H1 (cell line): ENCODE measurements at regions not wholly inside any gene's neighbourhood (a gene's known extent, or its start where the extent isn't known, plus 50 kb on each side); places are given as distances from the start of the nearest gene placed in this dataset.

Source experiments
- CTCF ChIA-PET: fragments of 300-600 bp; sonication (Branson Sonifier 250); formaldehyde crosslinking; loops from one replicate; lab custom pipeline; 2021; ENCODE audit not compliant: partially characterized antibody; lab: Charles Lee
- POLR2A ChIA-PET: fragments of 300-600 bp; sonication (Branson Sonifier 250); formaldehyde crosslinking; loops from one replicate; lab custom pipeline; 2021; ENCODE audit warnings: inconsistent platforms; ENCODE audit not compliant: partially characterized antibody; lab: Charles Lee
- DNase-seq, 2 experiments: peaks; one replicate each; pipeline versions ENCODE4 v3.0.0 to v3.0.0-alpha.2; 2010 to 2022; ENCODE audit warnings: low spot score in 2 of 2, low read depth in 1 of 2, mixed read lengths in 1 of 2
- FAIRE-seq: peaks from 2 replicates; lab custom pipeline; 2011; peaks lifted over from hg19 to GRCh38; lab: Jason Lieb, UNC
- H2AFZ ChIP-seq: 2 replicates; pipeline ENCODE4 v1.8.1; 2012; ENCODE audit warnings: low read length, inconsistent platforms
- H2AK5ac ChIP-seq: 2 replicates; pipeline ENCODE4 v1.6.1; 2013; ENCODE audit warnings: low read depth, low read length
- H2BK120ac ChIP-seq: replicated peaks from 2 replicates; pipeline ENCODE3; 2013; ENCODE audit warnings: low read depth, low read length, inconsistent platforms
- H2BK12ac ChIP-seq: 2 replicates; pipeline ENCODE4 v1.6.1; 2013; ENCODE audit warnings: low read depth, low read length
- H2BK15ac ChIP-seq: 2 replicates; pipeline ENCODE4 v1.6.1; 2013; ENCODE audit warnings: low read length
- H2BK20ac ChIP-seq: 2 replicates; pipeline ENCODE4 v1.6.1; 2013; ENCODE audit warnings: low read length
- H2BK5ac ChIP-seq: 2 replicates; pipeline ENCODE4 v1.6.1; 2013; ENCODE audit warnings: low read depth, low read length
- H3K14ac ChIP-seq: 2 replicates; pipeline ENCODE4 v1.6.1; 2013; ENCODE audit warnings: inconsistent platforms; ENCODE audit not compliant: insufficient read length
- H3K18ac ChIP-seq: 2 replicates; pipeline ENCODE4 v1.6.1; 2013; ENCODE audit warnings: low read length; ENCODE audit errors: extremely low read depth
- H3K23ac ChIP-seq: 2 replicates; pipeline ENCODE4 v1.6.1; 2013; ENCODE audit warnings: inconsistent platforms; ENCODE audit not compliant: insufficient read length
- H3K23me2 ChIP-seq: 2 replicates; pipeline ENCODE4 v1.6.1; 2013; ENCODE audit warnings: low read depth, low read length
- H3K27ac ChIP-seq: 2 replicates; pipeline ENCODE4 v1.6.1; 2011; ENCODE audit warnings: low read depth, low read length, inconsistent platforms
- H3K27me3 ChIP-seq, 4 experiments: replicated peaks in 1 of 4; 1 replicate in 1 of 4; 2 replicates in 3 of 4; pipeline versions ENCODE4 v1.6.1 to v1.8.1; 2011 to 2013; ENCODE audit warnings: low read length in 3 of 4, mild to moderate bottlenecking in 3 of 4, inconsistent platforms in 2 of 4, mixed read lengths in 2 of 4, moderate library complexity in 1 of 4; ENCODE audit not compliant: control insufficient read depth in 3 of 4, insufficient read depth in 3 of 4; ENCODE audit errors: extremely low read depth in 1 of 4
- H3K36me3 ChIP-seq, 4 experiments: 2 replicates each; pipeline versions ENCODE4 v1.6.1 to v1.8.1; 2011 to 2013; ENCODE audit warnings: mild to moderate bottlenecking in 4 of 4, low read length in 3 of 4, moderate library complexity in 2 of 4, control low read depth in 1 of 4, inconsistent platforms in 1 of 4; ENCODE audit not compliant: insufficient read depth in 4 of 4, control insufficient read depth in 2 of 4
- H3K4ac ChIP-seq: replicated peaks from 2 replicates; pipeline ENCODE3; 2013; ENCODE audit warnings: low read length, low read depth, mixed read lengths, inconsistent platforms; ENCODE audit not compliant: insufficient read length
- H3K4me1 ChIP-seq, 4 experiments: replicated peaks in 1 of 4; 1 replicate in 1 of 4; 2 replicates in 3 of 4; pipeline versions ENCODE4 v1.6.1 to v1.8.1; 2011 to 2013; ENCODE audit warnings: low read length in 3 of 4, inconsistent platforms in 2 of 4, mixed read lengths in 1 of 4; ENCODE audit not compliant: insufficient read depth in 4 of 4, control insufficient read depth in 3 of 4
- H3K4me2 ChIP-seq, 2 experiments: 2 replicates each; pipeline versions ENCODE4 v1.6.1 to v1.8.1; 2011 to 2013; ENCODE audit warnings: low read depth in 2 of 2, low read length in 2 of 2, control low read depth in 1 of 2, inconsistent platforms in 1 of 2, mild to moderate bottlenecking in 1 of 2; ENCODE audit not compliant: insufficient read depth in 1 of 2
- H3K4me3 ChIP-seq, 4 experiments: fragments of 200-600, 300-600 bp in 1 of 4; sonication (generic), shearing (Covaris generic), sonication (Bioruptor Twin) in 1 of 4; 2 replicates each; pipeline versions ENCODE4 v1.5.1 to v1.8.1; 2011 to 2016; ENCODE audit warnings: low read length in 4 of 4, low read depth in 3 of 4, control low read depth in 2 of 4, inconsistent platforms in 2 of 4, mild to moderate bottlenecking in 2 of 4, mixed read lengths in 1 of 4, moderate library complexity in 1 of 4; ENCODE audit not compliant: insufficient read depth in 2 of 4; ENCODE audit errors: extremely low read depth in 1 of 4
- H3K56ac ChIP-seq: replicated peaks from 2 replicates; pipeline ENCODE3; 2013; ENCODE audit warnings: low read depth, mild to moderate bottlenecking, mixed read lengths, low read length, inconsistent platforms; ENCODE audit not compliant: insufficient read length
- H3K79me1 ChIP-seq: 2 replicates; pipeline ENCODE4 v1.6.1; 2013; ENCODE audit warnings: low read depth, low read length, control low read depth
- H3K79me2 ChIP-seq, 2 experiments: 2 replicates each; pipeline versions ENCODE4 v1.6.1 to v1.8.1; 2012 to 2013; ENCODE audit warnings: low read length in 2 of 2, mild to moderate bottlenecking in 2 of 2, inconsistent platforms in 1 of 2; ENCODE audit not compliant: insufficient read depth in 2 of 2, control insufficient read depth in 1 of 2
- H3K9ac ChIP-seq, 4 experiments: replicated peaks in 1 of 4; 1 replicate in 1 of 4; 2 replicates in 3 of 4; pipeline versions ENCODE4 v1.6.1 to v1.8.1; 2011 to 2013; ENCODE audit warnings: low read depth in 3 of 4, low read length in 3 of 4, control low read depth in 2 of 4, mild to moderate bottlenecking in 2 of 4, moderate library complexity in 2 of 4, inconsistent platforms in 1 of 4; ENCODE audit errors: extremely low read depth in 1 of 4
- H3K9me3 ChIP-seq, 2 experiments: 2 replicates each; pipeline versions ENCODE4 v1.6.1 to v1.8.1; 2012 to 2013; ENCODE audit warnings: mild to moderate bottlenecking in 2 of 2, moderate library complexity in 2 of 2, control low read depth in 1 of 2, inconsistent platforms in 1 of 2, low read depth in 1 of 2, low read length in 1 of 2, mixed read lengths in 1 of 2; ENCODE audit not compliant: insufficient read depth in 2 of 2
- H4K20me1 ChIP-seq, 2 experiments: replicated peaks in 1 of 2; 2 replicates each; pipeline versions ENCODE3 to v1.8.1; 2011 to 2013; ENCODE audit warnings: inconsistent platforms in 2 of 2, low read length in 2 of 2, mild to moderate bottlenecking in 1 of 2; ENCODE audit not compliant: insufficient read depth in 2 of 2, control insufficient read depth in 1 of 2
- H4K5ac ChIP-seq: 2 replicates; pipeline ENCODE4 v1.6.1; 2013; ENCODE audit warnings: low read length, low read depth, mixed read lengths, inconsistent platforms; ENCODE audit not compliant: insufficient read length
- H4K8ac ChIP-seq: 2 replicates; pipeline ENCODE4 v1.8.0; 2013; ENCODE audit warnings: mild to moderate bottlenecking, moderate library complexity, low read length, inconsistent platforms; ENCODE audit not compliant: insufficient read depth; ENCODE audit errors: extremely low read depth
- H4K91ac ChIP-seq: replicated peaks from 2 replicates; pipeline ENCODE3; 2013; ENCODE audit warnings: low read length, mixed read lengths, inconsistent platforms; ENCODE audit not compliant: insufficient read length
- BRCA1 ChIP-seq: IDR thresholded peaks from 2 replicates; pipeline ENCODE4 v1.6.1; 2012; ENCODE audit warnings: low read depth, low read length, improper control_type of control experiment
- CHD1 ChIP-seq: IDR thresholded peaks from 2 replicates; pipeline ENCODE4 v1.6.1; 2012; ENCODE audit warnings: low read depth, low read length, improper control_type of control experiment
- CREB1 ChIP-seq: IDR thresholded peaks from 2 replicates; pipeline ENCODE4 v1.6.1; 2012; ENCODE audit warnings: inconsistent platforms
- CTBP2 ChIP-seq: IDR thresholded peaks from 2 replicates; pipeline ENCODE4 v1.7.0; 2011; ENCODE audit warnings: borderline replicate concordance, mild to moderate bottlenecking, moderate library complexity, mixed read lengths, low read length; ENCODE audit not compliant: insufficient read depth, insufficient read length
- GTF2F1 ChIP-seq: IDR thresholded peaks from 2 replicates; pipeline ENCODE4 v1.6.1; 2012; ENCODE audit warnings: low read depth, low read length, improper control_type of control experiment, borderline replicate concordance
- KDM1A ChIP-seq: fragments of 200-600, 300-600 bp; sonication (generic); IDR thresholded peaks from 2 replicates; pipeline ENCODE4 v1.7.1; 2016; ENCODE audit warnings: mild to moderate bottlenecking, low read length, borderline replicate concordance
- NANOG ChIP-seq: IDR thresholded peaks from 2 replicates; pipeline ENCODE4 v1.6.1; 2011; ENCODE audit warnings: low read length, low read depth, mild to moderate bottlenecking, inconsistent platforms; ENCODE audit not compliant: insufficient read depth, poor library complexity, severe bottlenecking
- PHF8 ChIP-seq: fragments of 200-600 bp; sonication (generic); conservative IDR thresholded peaks from 2 replicates; pipeline ENCODE4 v1.7.1; 2012; ENCODE audit warnings: low read depth, mild to moderate bottlenecking, inconsistent platforms, low read length, moderate library complexity
- POU5F1 ChIP-seq: IDR thresholded peaks from 2 replicates; pipeline ENCODE4 v1.6.1; 2011; ENCODE audit warnings: low read depth, mild to moderate bottlenecking, low read length, moderate library complexity
- SIRT6 ChIP-seq: IDR thresholded peaks from one replicate; pipeline ENCODE4 v1.7.1; 2012; ENCODE audit warnings: low read length, inconsistent platforms
- SIX5 ChIP-seq: IDR thresholded peaks from 2 replicates; pipeline ENCODE4 v1.6.1; 2011; ENCODE audit warnings: mild to moderate bottlenecking, low read depth, low read length
- SRF ChIP-seq: IDR thresholded peaks from 2 replicates; pipeline ENCODE4 v1.6.1; 2011; ENCODE audit warnings: mild to moderate bottlenecking, low read depth, low read length, moderate library complexity
- TAF1 ChIP-seq: IDR thresholded peaks from 2 replicates; pipeline ENCODE4 v1.6.1; 2011; ENCODE audit warnings: mild to moderate bottlenecking, low read depth, low read length
- TF ChIP-seq, protein P1 (sequence below): IDR thresholded peaks from 2 replicates; pipeline ENCODE4 v1.6.1; 2011; ENCODE audit warnings: low read depth, mild to moderate bottlenecking, low read length; ENCODE audit not compliant: insufficient read depth
- TF ChIP-seq, protein P2 (sequence below): IDR thresholded peaks from 2 replicates; pipeline ENCODE4 v1.6.1; 2012; ENCODE audit warnings: inconsistent platforms

DNA sequence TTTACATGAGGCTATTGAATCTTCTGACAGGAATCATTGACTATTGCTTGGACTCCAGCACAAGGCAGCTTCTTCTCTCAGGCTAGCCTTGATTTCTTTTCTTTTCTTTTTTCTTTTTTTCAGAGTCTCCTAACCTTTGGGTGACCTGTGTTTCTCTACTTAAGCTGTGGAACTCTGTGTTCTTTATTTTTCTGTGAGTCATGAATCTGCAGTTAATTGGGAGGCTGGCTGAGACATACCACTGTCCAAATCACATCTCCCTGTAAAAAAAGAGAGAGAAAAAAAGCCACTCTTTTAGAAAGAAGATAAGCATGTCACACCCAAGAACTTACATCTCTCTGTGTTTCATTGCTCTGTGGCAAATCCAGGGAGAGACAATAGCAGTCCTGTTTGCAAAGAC lies 681.2 kb upstream of the TSPY4 start:
- no peak for FAIRE-seq
- no peak overlapping the region for H3K4me3 ChIP-seq
- CTCF ChIA-PET: no interaction called here

More for the DNA sequence above, 681.2 kb upstream of the TSPY4 start:
- no peak overlapping the region for H3K4ac ChIP-seq
- no peak overlapping the region for H3K56ac ChIP-seq
- no peak overlapping the region for H3K23ac ChIP-seq
- no peak overlapping the region for H3K27ac ChIP-seq
- H3K4me1 ChIP-seq: no peaks in the 10 kb centered on the region
- H3K36me3 ChIP-seq: no peaks in the 10 kb centered on the region
- no peaks in the 10 kb centered on the region for H3K27me3 ChIP-seq
- no peak overlapping the region for H4K8ac ChIP-seq
- H2AK5ac ChIP-seq: no peak overlapping the region
- H3K9me3 ChIP-seq: peaks cover 17 to 77% of the 10 kb centered on the region in 2 experiments
- H3K4me2 ChIP-seq: no peak overlapping the region
- no peak overlapping the region for H2BK20ac ChIP-seq
- no peaks in the 10 kb centered on the region for H3K79me2 ChIP-seq
- H2BK5ac ChIP-seq: no peak overlapping the region
- no peak for DNase-seq
- H3K23me2 ChIP-seq: no peaks in the 10 kb centered on the region
- H2BK15ac ChIP-seq: no peak overlapping the region
- no peaks in the 10 kb centered on the region for H4K20me1 ChIP-seq
- no peak overlapping the region for H2AFZ ChIP-seq
- H3K18ac ChIP-seq: no peak overlapping the region
- no peak overlapping the region for H2BK120ac ChIP-seq
- no peak overlapping the region for H4K5ac ChIP-seq
- POLR2A ChIA-PET: no interaction called here
- H2BK12ac ChIP-seq: no peak overlapping the region
- no peak overlapping the region for H3K9ac ChIP-seq
- no peak overlapping the region for H3K14ac ChIP-seq
- H4K91ac ChIP-seq: no peak overlapping the region
- no peaks in the 10 kb centered on the region for H3K79me1 ChIP-seq
- no peak for TF ChIP-seq KDM1A
- TF ChIP-seq GTF2F1: no peak
- no peak for TF ChIP-seq CHD1
- TF ChIP-seq BRCA1: no peak
- no peak for TF ChIP-seq SIX5
- TF ChIP-seq TAF1: no peak
- TF ChIP-seq PHF8: no peak
- TF ChIP-seq CREB1: no peak
- TF ChIP-seq, protein P1, sequence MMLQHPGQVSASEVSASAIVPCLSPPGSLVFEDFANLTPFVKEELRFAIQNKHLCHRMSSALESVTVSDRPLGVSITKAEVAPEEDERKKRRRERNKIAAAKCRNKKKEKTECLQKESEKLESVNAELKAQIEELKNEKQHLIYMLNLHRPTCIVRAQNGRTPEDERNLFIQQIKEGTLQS: no peak
- TF ChIP-seq, protein P2, sequence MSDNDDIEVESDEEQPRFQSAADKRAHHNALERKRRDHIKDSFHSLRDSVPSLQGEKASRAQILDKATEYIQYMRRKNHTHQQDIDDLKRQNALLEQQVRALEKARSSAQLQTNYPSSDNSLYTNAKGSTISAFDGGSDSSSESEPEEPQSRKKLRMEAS: no peak
- no peak for TF ChIP-seq CTBP2
- no peak for TF ChIP-seq SRF
- no peak for TF ChIP-seq NANOG
- TF ChIP-seq SIRT6: no peak
- no peak for TF ChIP-seq POU5F1
